ENCODE measurements at regions not wholly inside any gene's neighbourhood (a gene's known extent, or its start where the extent isn't known, plus 50 kb on each side); places are given as distances from the start of the nearest gene placed in this dataset.

DNA sequence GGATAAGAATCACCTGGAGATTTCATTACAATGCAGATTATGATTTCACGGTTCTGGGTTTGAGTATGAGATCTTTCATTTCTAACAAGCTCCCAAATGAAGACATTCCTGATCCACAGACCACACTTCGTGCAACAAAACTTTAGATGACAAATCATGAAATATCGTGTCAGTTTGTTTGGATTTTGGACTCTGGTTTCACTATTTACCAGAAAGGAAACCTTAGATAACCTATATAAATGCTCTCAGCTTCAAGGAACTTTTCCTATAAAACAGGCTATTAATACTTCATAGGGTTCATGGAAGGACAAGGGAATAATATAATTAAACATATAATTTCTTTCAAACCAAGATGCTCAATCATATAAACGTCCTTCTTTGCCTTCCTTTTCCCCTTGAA is 930.5 kb upstream of the SLC10A2 start:
- H3K27ac Mint-ChIP-seq, result peak overlapping the region in 1 of 3 donors; percentile 7
- no peaks in the 10 kb centered on the region for H3K27me3 Mint-ChIP-seq
- H3K4me1 Mint-ChIP-seq, result no peaks in the 10 kb centered on the region
- H3K4me3 Mint-ChIP-seq, result no peak overlapping the region
- Histone ChIP-seq H3K27ac (ENCODE audit: insufficient read depth, low read length, poor library complexity, severe bottlenecking) (no peak overlapping the region), H3K27me3 (ENCODE audit: control insufficient read depth, insufficient read depth, low read length) (no peaks in the 10 kb centered on the region), H3K36me3 (ENCODE audit: control insufficient read depth, insufficient read depth, low read length) (no peaks in the 10 kb centered on the region), H3K9me3 (ENCODE audit: control insufficient read depth in 2 of 2, low read length in 2 of 2) (peaks cover 0 to 2% of the 10 kb centered on the region in 2 experiments), H3K4me3 (ENCODE audit: low read depth, low read length) (no peak overlapping the region), H3K4me1 (ENCODE audit: control insufficient read depth, insufficient read depth, low read length, poor library complexity, severe bottlenecking) (no peaks in the 10 kb centered on the region)
- DNase-seq (no peak), ATAC-seq (ENCODE audit: low read depth in 2 of 2) (no peak)
- H3K36me3 Mint-ChIP-seq, result no peaks in the 10 kb centered on the region
- H3K9me3 Mint-ChIP-seq, result peaks cover 0 to 18% (median 5%) of the 10 kb centered on the region in 7 donors

GRCh38 chr13:103983948-103984347 is 917.7 kb upstream of the SLC10A2 start:
- H3K4me1 Mint-ChIP-seq, result no peaks in the 10 kb centered on the region
- Histone ChIP-seq H3K27me3 (ENCODE audit: control insufficient read depth, insufficient read depth, low read length) (no peaks in the 10 kb centered on the region), H3K4me3 (ENCODE audit: low read depth, low read length) (no peak overlapping the region), H3K36me3 (ENCODE audit: control insufficient read depth, insufficient read depth, low read length) (no peaks in the 10 kb centered on the region), H3K27ac (ENCODE audit: insufficient read depth, low read length, poor library complexity, severe bottlenecking) (no peak overlapping the region), H3K9me3 (ENCODE audit: control insufficient read depth in 2 of 2, low read length in 2 of 2) (no peaks in the 10 kb centered on the region), H3K4me1 (ENCODE audit: control insufficient read depth, insufficient read depth, low read length, poor library complexity, severe bottlenecking) (no peaks in the 10 kb centered on the region)
- no peaks in the 10 kb centered on the region for H3K27me3 Mint-ChIP-seq
- peaks cover 0 to 11% (median 0%) of the 10 kb centered on the region in 7 donors for H3K9me3 Mint-ChIP-seq
- H3K4me3 Mint-ChIP-seq, result no peak overlapping the region
- H3K27ac Mint-ChIP-seq, result no peak overlapping the region
- no peak for ATAC-seq (ENCODE audit: low read depth in 2 of 2)
- H3K36me3 Mint-ChIP-seq, result no peaks in the 10 kb centered on the region
- DNase-seq, result no peak

DNA sequence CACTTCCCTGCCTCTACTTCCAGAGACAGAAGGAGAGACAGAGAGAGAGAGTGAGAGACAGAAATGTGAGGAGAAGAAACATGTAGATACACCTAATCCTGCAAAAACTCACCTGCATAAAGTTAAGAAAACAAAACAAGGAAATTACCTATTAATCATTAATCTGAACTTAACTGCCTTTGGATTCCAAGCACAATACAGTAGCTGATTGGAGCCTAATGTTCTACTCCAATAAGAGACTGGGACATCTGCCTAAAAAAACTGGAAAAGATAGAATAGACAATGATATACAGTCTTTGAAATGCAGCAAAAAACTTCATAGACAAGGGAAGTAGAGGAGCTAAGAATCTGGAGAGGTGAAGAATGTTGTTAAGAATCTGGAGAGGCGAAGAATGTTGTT is 910.2 kb upstream of the SLC10A2 start:
- Mint-ChIP-seq H3K4me3 (no peak overlapping the region), H3K27me3 (no peaks in the 10 kb centered on the region), H3K9me3 (peaks cover 0 to 16% (median 3%) of the 10 kb centered on the region in 7 donors), H3K4me1 (no peaks in the 10 kb centered on the region), H3K36me3 (no peaks in the 10 kb centered on the region), H3K27ac (no peak overlapping the region)
- Histone ChIP-seq H3K9me3 (ENCODE audit: control insufficient read depth in 2 of 2, low read length in 2 of 2) (no peaks in the 10 kb centered on the region), H3K36me3 (ENCODE audit: control insufficient read depth, insufficient read depth, low read length) (no peaks in the 10 kb centered on the region), H3K4me3 (ENCODE audit: low read depth, low read length) (no peak overlapping the region), H3K27me3 (ENCODE audit: control insufficient read depth, insufficient read depth, low read length) (no peaks in the 10 kb centered on the region), H3K27ac (ENCODE audit: insufficient read depth, low read length, poor library complexity, severe bottlenecking) (no peak overlapping the region), H3K4me1 (ENCODE audit: control insufficient read depth, insufficient read depth, low read length, poor library complexity, severe bottlenecking) (no peaks in the 10 kb centered on the region)
- ATAC-seq (ENCODE audit: low read depth in 2 of 2), result no peak
- DNase-seq, result no peak

- H3K36me3 ChIP-seq (ENCODE audit: control insufficient read depth, insufficient read depth, low read length), result no peaks in the 10 kb centered on the region
- Mint-ChIP-seq H3K4me3 (no peak overlapping the region), H3K9me3 (peaks cover 0 to 19% (median 3%) of the 10 kb centered on the region in 7 donors), H3K27ac (no peak overlapping the region), H3K27me3 (no peaks in the 10 kb centered on the region), H3K4me1 (no peaks in the 10 kb centered on the region), H3K36me3 (no peaks in the 10 kb centered on the region)
- no peaks in the 10 kb centered on the region for H3K27me3 ChIP-seq (ENCODE audit: control insufficient read depth, insufficient read depth, low read length)
- ATAC-seq (ENCODE audit: low read depth in 2 of 2), result no peak
- no peak overlapping the region for H3K27ac ChIP-seq (ENCODE audit: insufficient read depth, low read length, poor library complexity, severe bottlenecking)
- H3K4me1 ChIP-seq (ENCODE audit: control insufficient read depth, insufficient read depth, low read length, poor library complexity, severe bottlenecking), result no peaks in the 10 kb centered on the region
- H3K9me3 ChIP-seq (ENCODE audit: control insufficient read depth in 2 of 2, low read length in 2 of 2), result no peaks in the 10 kb centered on the region
- H3K4me3 ChIP-seq (ENCODE audit: low read depth, low read length), result no peak overlapping the region
- DNase-seq, result no peak
Observed at GRCh38 chr13:103973740-103974139, 907.5 kb upstream of the SLC10A2 start.

DNA sequence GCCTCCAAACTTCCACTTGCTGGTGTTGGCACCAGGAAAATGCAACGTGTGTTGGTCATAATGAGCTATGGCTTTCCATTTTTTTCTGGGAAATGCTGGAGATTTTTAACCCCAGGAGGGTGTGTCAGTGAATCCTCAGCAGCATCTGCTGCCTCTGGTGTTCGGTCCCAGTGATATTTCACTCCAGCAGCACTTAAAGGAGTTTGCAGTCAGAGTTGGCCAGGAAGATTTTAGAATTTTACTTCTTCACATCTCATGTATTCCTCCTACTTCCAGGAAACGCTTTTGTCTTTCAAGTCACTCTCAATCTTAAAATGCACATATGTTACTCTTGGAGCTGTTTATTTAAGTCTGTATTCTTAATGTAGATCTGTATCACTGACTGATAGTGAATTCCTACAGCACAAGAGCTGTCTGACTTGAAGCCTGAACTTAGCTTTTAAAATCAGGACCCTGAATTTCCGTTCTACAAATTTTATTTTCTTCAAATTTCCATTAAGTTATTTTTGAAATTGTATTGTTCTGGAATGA is 903.4 kb upstream of the SLC10A2 start:
- H3K27ac ChIP-seq (ENCODE audit: insufficient read depth, low read length, poor library complexity, severe bottlenecking), result no peak overlapping the region
- Mint-ChIP-seq H3K36me3 (no peaks in the 10 kb centered on the region), H3K9me3 (peaks cover 2 to 15% (median 5%) of the 10 kb centered on the region in 7 donors), H3K27me3 (no peaks in the 10 kb centered on the region), H3K4me3 (no peak overlapping the region), H3K4me1 (no peaks in the 10 kb centered on the region), H3K27ac (no peak overlapping the region)
- H3K27me3 ChIP-seq (ENCODE audit: control insufficient read depth, insufficient read depth, low read length), result no peaks in the 10 kb centered on the region
- H3K4me3 ChIP-seq (ENCODE audit: low read depth, low read length), result no peak overlapping the region
- peaks cover 0 to 2% of the 10 kb centered on the region in 2 experiments for H3K9me3 ChIP-seq (ENCODE audit: control insufficient read depth in 2 of 2, low read length in 2 of 2)
- ATAC-seq (ENCODE audit: low read depth in 2 of 2), result no peak
- no peaks in the 10 kb centered on the region for H3K4me1 ChIP-seq (ENCODE audit: control insufficient read depth, insufficient read depth, low read length, poor library complexity, severe bottlenecking)
- H3K36me3 ChIP-seq (ENCODE audit: control insufficient read depth, insufficient read depth, low read length), result no peaks in the 10 kb centered on the region
- no peak for DNase-seq

DNA sequence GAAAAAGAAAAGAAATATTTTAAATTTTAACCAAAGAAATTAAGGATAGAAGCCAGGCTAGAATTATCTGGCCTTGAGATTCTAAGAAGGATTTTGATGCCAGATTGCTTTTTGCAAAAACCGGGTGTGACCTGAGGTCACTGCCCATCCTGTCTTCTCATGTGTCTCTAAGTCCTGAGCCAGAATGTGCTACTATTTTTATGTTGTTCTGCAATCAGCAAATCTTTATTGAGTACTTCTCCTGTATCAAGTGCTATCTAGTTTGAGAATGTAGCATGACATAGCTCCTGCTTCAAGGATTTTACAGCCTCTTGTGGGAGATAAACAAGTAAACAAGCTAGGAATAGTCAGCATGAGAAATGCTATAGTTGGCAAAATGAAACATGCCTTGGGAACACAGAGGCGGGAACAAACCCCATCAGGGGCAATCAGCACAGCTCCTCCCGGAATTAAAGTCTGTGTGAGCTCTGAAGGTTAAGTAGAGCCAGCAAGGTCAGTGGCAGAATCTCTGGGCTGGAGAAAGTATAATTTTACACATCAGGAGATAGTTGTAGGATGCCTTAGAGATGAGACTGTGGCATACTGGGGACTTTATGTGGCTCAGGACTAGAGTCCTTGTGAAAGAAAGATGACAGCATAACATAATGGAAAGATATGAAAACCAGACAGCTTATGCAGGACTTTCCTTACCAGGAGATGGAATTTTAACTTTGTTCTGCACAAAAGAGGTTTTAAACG is 899.5 kb upstream of the SLC10A2 start:
- H3K4me3 ChIP-seq (ENCODE audit: low read depth, low read length), result no peak overlapping the region
- H3K27ac Mint-ChIP-seq, result no peak overlapping the region
- no peaks in the 10 kb centered on the region for H3K36me3 ChIP-seq (ENCODE audit: control insufficient read depth, insufficient read depth, low read length)

GRCh38 chr13:103961784-103962183 is 895.6 kb upstream of the SLC10A2 start:
- no peak overlapping the region for H3K4me3 ChIP-seq (ENCODE audit: low read depth, low read length)
- no peaks in the 10 kb centered on the region for H3K4me1 ChIP-seq (ENCODE audit: control insufficient read depth, insufficient read depth, low read length, poor library complexity, severe bottlenecking)
- ATAC-seq (ENCODE audit: low read depth in 2 of 2) (no peak), DNase-seq (no peak)
- Mint-ChIP-seq H3K4me1 (no peaks in the 10 kb centered on the region), H3K4me3 (no peak overlapping the region), H3K27me3 (no peaks in the 10 kb centered on the region), H3K36me3 (no peaks in the 10 kb centered on the region), H3K9me3 (peaks cover 2 to 19% (median 5%) of the 10 kb centered on the region in 7 donors), H3K27ac (no peak overlapping the region)
- no peak overlapping the region for H3K27ac ChIP-seq (ENCODE audit: insufficient read depth, low read length, poor library complexity, severe bottlenecking)
- H3K36me3 ChIP-seq (ENCODE audit: control insufficient read depth, insufficient read depth, low read length), result no peaks in the 10 kb centered on the region
- peaks cover 2 to 8% of the 10 kb centered on the region in 2 experiments for H3K9me3 ChIP-seq (ENCODE audit: control insufficient read depth in 2 of 2, low read length in 2 of 2)
- H3K27me3 ChIP-seq (ENCODE audit: control insufficient read depth, insufficient read depth, low read length), result no peaks in the 10 kb centered on the region

More for the DNA sequence above, 899.5 kb upstream of the SLC10A2 start:
- H3K4me3 Mint-ChIP-seq, result no peak overlapping the region
- ATAC-seq (ENCODE audit: low read depth in 2 of 2) (no peak), DNase-seq (no peak)
- no peaks in the 10 kb centered on the region for H3K4me1 ChIP-seq (ENCODE audit: control insufficient read depth, insufficient read depth, low read length, poor library complexity, severe bottlenecking)
- no peaks in the 10 kb centered on the region for H3K27me3 Mint-ChIP-seq
- peaks cover 2 to 8% of the 10 kb centered on the region in 2 experiments for H3K9me3 ChIP-seq (ENCODE audit: control insufficient read depth in 2 of 2, low read length in 2 of 2)
- H3K9me3 Mint-ChIP-seq, result peaks cover 2 to 19% (median 5%) of the 10 kb centered on the region in 7 donors
- no peaks in the 10 kb centered on the region for H3K27me3 ChIP-seq (ENCODE audit: control insufficient read depth, insufficient read depth, low read length)
- no peaks in the 10 kb centered on the region for H3K36me3 Mint-ChIP-seq
- H3K4me1 Mint-ChIP-seq, result no peaks in the 10 kb centered on the region
- H3K27ac ChIP-seq (ENCODE audit: insufficient read depth, low read length, poor library complexity, severe bottlenecking), result no peak overlapping the region

- DNase-seq (no peak), ATAC-seq (ENCODE audit: low read depth in 2 of 2) (no peak)
- no peaks in the 10 kb centered on the region for H3K4me1 Mint-ChIP-seq
- no peak overlapping the region for H3K27ac Mint-ChIP-seq
- H3K27ac ChIP-seq (ENCODE audit: insufficient read depth, low read length, poor library complexity, severe bottlenecking), result no peak overlapping the region
- H3K36me3 ChIP-seq (ENCODE audit: control insufficient read depth, insufficient read depth, low read length), result no peaks in the 10 kb centered on the region
- peaks cover 2 to 17% (median 5%) of the 10 kb centered on the region in 7 donors for H3K9me3 Mint-ChIP-seq
- no peaks in the 10 kb centered on the region for H3K4me1 ChIP-seq (ENCODE audit: control insufficient read depth, insufficient read depth, low read length, poor library complexity, severe bottlenecking)
- peaks cover under 1 to 8% of the 10 kb centered on the region in 2 experiments for H3K9me3 ChIP-seq (ENCODE audit: control insufficient read depth in 2 of 2, low read length in 2 of 2)
- no peak overlapping the region for H3K4me3 ChIP-seq (ENCODE audit: low read depth, low read length)
- H3K27me3 ChIP-seq (ENCODE audit: control insufficient read depth, insufficient read depth, low read length), result no peaks in the 10 kb centered on the region
- no peaks in the 10 kb centered on the region for H3K27me3 Mint-ChIP-seq
- H3K36me3 Mint-ChIP-seq, result no peaks in the 10 kb centered on the region
- H3K4me3 Mint-ChIP-seq, result no peak overlapping the region
Observed at GRCh38 chr13:103961129-103961528, 894.9 kb upstream of the SLC10A2 start.

Measured in CD4-positive, CD25-positive, alpha-beta regulatory T cell (primary cell).